Liver (tissue), 3 donors: ENCODE measurements at regions not wholly inside any gene's neighbourhood (a gene's known extent, or its start where the extent isn't known, plus 50 kb on each side); places are given as distances from the start of the nearest gene placed in this dataset.

Experiments
- EGR1 ChIP-seq, 2 donors: IDR thresholded peaks; 2 replicates each; pipeline ENCODE4 v1.6.1; 2016 to 2018; ENCODE audit warnings: antibody characterized with exemption in 2 of 2, low read depth in 2 of 2
- MAX ChIP-seq: IDR thresholded peaks from 2 replicates; pipeline ENCODE4 v1.6.1; 2016; ENCODE audit warnings: antibody characterized with exemption
- TAF1 ChIP-seq: conservative IDR thresholded peaks from 2 replicates; pipeline ENCODE4 v1.6.1; 2016; ENCODE audit warnings: antibody characterized with exemption, mild to moderate bottlenecking
- TF ChIP-seq, protein P1 (sequence below): fragments of 150-350 bp; IDR thresholded peaks from 2 replicates; pipeline ENCODE4 v1.5.1; 2017; ENCODE audit warnings: improper control_type of control experiment, low read depth, low read length; ENCODE audit not compliant: missing input control
- donor health status: healthy.
- donor health status: healthy.

DNA sequence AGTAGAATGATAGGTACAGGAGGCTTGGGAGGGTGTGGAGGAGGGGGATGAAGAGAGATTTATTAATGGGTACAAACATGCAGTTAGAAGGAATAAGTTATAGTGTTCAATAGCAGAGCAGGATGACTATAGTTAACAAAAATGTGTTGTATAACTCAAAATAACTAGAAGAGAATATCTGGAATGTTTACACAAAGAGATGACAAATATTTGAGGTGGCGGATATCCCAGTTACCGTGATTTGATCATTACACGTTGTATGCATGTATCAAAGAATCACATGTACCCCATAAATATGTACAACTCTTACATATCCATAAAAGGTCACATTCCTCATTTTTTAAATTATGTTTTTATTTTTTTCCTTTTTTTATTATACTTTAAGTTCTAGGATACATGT is 456.6 kb downstream of the MAGEB5 start:
- TF ChIP-seq, protein P1, sequence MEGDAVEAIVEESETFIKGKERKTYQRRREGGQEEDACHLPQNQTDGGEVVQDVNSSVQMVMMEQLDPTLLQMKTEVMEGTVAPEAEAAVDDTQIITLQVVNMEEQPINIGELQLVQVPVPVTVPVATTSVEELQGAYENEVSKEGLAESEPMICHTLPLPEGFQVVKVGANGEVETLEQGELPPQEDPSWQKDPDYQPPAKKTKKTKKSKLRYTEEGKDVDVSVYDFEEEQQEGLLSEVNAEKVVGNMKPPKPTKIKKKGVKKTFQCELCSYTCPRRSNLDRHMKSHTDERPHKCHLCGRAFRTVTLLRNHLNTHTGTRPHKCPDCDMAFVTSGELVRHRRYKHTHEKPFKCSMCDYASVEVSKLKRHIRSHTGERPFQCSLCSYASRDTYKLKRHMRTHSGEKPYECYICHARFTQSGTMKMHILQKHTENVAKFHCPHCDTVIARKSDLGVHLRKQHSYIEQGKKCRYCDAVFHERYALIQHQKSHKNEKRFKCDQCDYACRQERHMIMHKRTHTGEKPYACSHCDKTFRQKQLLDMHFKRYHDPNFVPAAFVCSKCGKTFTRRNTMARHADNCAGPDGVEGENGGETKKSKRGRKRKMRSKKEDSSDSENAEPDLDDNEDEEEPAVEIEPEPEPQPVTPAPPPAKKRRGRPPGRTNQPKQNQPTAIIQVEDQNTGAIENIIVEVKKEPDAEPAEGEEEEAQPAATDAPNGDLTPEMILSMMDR = no peak
- TF ChIP-seq MAX = no peak
- no peak for TF ChIP-seq EGR1 (IDR thresholded peaks at IDR 0.05; ENCODE audit: low read depth in 2 of 2)
- no peak for TF ChIP-seq TAF1
